Stimulated activated CD4-positive, alpha-beta T cell treated with anti-CD3 and anti-CD28 coated beads, Interleukin-12 subunit alpha, Interleukin-12 subunit beta, amount 100 ng/mL, for 24 hours (primary cell): ENCODE measurements at regions not wholly inside any gene's neighbourhood (a gene's known extent, or its start where the extent isn't known, plus 50 kb on each side); places are given as distances from the start of the nearest gene placed in this dataset.
"Not testable (repeated sequence)": the region's sequence is repeated elsewhere in the genome, so short reads cannot be mapped to it uniquely, and the experiment has no call there.

Experiments used
- DNase-seq, 2 experiments: peaks; one replicate each; pipeline ENCODE4 v3.0.0-alpha.2; 2020; ENCODE audit warnings: low read depth in 2 of 2

- no peak for DNase-seq
Measured at GRCh38 chr3:110995461-110996231, 76.0 kb upstream of the NECTIN3 start.

GRCh38 chr3:110998766-110999165 lies 72.8 kb upstream of the NECTIN3 start:
- not testable (repeated sequence) for DNase-seq

DNA sequence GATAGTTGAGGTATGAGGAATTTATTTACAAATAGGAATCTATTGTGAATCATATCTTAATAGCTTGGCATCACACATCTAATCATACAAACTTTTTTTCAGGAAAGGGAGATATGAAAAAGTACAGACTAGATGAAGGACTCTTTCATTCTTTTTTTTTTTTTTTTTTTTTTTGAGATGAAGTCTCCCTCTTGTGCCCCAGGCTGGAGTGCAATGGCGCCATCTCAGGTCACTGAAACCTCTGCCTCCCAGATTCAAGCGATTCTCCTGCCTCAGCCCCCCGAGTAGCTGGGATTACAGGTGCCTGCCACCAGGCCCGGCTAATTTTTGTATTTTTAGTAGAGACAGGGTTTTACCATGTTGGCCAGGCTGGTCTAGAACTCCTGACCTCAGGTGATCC lies 65.1 kb upstream of the NECTIN3 start:
- not testable (repeated sequence) for DNase-seq

DNA sequence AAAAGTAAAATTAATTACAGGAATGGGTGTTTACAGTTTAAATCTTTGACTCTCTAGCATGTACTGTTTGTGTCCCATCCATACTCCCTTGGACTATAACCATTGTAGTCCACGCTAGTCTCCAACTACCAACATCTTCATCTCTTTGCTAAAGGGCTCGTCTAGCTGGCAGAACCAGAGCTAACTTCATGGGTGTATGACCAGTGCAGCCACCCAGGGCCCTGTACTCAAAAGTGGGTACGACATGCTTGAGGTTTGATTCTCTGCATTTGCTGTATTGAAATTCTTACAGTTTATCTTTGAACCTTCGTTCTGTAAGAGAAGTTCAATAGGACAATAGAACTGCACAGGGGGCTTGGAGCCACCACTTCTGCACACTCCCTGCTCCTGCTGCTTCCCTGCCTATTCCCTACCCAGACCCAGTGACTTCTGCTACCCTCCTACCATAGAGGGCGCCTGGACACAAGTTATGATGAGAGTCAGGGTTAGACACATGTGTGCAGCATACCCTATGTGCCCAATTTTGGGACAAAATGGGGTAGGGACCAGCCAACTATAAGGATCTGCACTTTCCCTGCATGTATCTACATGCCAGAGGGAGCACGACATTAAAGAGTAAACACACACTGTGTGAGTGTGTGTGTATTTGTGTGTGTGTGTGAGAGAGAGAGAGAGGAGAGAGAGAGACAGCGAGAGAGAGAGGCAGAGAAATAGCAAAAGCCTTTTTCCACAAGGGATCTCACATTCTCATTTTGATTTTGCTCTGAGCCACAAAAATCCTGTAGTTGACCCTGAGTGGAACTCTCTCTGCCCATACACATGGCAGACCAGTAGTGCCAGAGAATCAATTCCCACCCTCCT lies 59.0 kb upstream of the NECTIN3 start:
- no peak for DNase-seq
